ENCODE measurements at regions not wholly inside any gene's neighbourhood (a gene's known extent, or its start where the extent isn't known, plus 50 kb on each side); places are given as distances from the start of the nearest gene placed in this dataset.

DNA sequence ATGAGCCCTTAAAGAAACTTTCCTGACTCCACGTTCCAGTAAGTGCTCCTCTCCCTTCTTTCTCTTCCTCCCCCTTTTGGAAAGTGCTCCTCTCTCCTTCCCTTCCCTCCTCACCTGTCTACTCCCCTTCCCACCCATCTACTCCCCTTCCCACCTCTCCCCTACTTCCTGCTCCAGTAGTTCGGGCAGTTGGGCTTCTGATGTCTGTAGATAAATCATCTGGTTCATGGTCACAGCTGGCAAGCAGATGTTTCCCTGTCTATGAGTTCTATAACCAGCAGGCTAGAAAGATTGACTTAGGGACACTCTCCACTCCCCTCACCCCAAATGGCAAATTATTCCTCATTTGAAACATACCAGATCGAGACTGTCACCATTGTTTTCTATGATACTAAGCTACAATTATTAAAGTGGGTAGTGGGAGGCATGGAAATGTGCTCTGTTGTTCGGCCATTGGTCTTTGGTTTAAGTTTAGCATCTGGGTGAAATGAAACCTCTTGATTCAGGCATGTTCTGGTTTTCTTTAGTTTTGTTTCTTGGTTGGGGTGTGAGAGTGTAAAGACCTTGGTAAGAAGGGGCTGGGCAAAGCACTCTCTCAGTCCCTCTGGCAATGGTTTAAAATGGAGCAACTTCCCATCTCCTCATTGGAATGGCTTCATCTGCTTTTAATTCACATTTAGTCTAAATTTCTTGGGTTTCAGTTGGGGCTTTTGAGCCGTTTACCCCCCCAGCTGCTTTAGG, 413.2 kb upstream of the SPRED2 start:
- no peak for FAIRE-seq

DNA sequence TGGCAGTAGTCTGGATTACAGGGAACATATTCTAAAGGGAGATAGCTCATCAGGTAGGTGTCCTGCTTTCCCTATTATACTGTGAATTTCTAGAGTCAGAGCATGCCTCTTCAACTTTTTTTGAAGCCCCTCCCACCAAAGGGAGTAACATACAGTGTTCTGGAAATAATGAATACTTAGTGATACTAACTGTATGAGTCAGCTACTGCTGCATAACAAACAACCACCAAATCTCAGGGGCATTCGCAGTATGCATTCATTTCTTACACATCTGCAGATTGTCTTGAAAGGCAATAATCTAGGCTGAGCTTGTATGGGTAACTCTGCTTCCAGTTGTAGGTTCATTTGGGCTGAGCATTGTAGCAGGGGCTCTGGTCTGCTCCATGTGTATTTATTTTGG, 409.7 kb upstream of the SPRED2 start:
- no peak for DNase-seq (ENCODE audit: insufficient read length, low spot score)
- FAIRE-seq: no peak

More for the DNA sequence above, 413.2 kb upstream of the SPRED2 start:
- no peak for TF ChIP-seq POLR2A (IDR thresholded peaks at IDR 0.05; ENCODE audit: low read depth, low read length)
- DNase-seq (ENCODE audit: insufficient read length, low spot score): no peak

DNA sequence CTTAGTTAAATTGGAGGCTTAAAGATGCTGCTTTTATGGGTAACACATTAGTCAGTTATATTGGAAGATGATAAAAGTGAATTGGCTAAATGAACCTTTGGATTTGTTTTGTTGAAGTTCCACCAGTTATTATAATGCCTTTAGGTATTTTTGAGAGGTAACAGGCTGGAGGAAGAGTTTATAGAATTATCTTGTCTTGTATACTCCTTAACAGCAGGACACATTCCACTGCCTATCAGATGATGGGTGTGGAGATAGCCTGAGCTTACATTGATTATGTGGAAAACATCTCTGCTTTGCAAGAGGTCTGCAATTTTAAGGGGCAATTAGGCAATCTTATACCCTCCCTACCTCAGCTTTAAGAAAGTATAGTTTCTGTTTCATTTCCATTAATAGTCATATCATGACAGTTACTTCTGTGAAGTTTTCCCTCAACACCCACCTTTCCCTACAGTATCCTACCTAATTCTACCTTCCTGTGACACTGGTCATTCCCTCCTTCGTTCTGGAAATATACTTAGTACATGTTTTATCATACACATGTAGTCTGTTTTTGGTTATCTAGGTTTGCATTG, 403.7 kb upstream of the SPRED2 start:
- TF ChIP-seq POLR2A (IDR thresholded peaks at IDR 0.05; ENCODE audit: low read depth, low read length): no peak
- DNase-seq (ENCODE audit: insufficient read length, low spot score) (no peak), FAIRE-seq (no peak)

More for the DNA sequence above, 409.7 kb upstream of the SPRED2 start:
- no peak for TF ChIP-seq POLR2A (IDR thresholded peaks at IDR 0.05; ENCODE audit: low read depth, low read length)

- no peak for DNase-seq (ENCODE audit: insufficient read length, low spot score)
- no peak for FAIRE-seq
- no peak for TF ChIP-seq POLR2A (IDR thresholded peaks at IDR 0.05; ENCODE audit: low read depth, low read length)
Observed at GRCh38 chr2:65834771-65835475, 402.5 kb upstream of the SPRED2 start.

DNA sequence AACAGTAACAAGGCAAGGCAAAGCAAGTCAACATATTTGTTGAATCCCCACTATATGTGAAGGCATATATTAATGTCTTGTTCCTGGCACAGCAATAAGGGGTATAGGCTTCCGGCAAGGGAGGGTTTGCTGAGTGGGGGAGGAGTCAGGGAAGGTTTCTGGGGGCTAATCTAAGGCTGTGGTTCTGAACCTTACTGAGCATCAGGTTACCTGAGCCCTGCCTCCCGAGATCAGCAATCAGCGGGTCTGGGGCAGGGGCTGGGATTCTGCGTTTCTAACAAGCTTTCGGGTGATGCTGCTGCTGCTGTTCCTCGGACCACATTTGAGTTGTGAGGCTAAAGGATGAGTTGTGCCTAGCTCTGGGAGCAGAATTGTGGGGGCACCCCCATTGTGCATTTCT, 401.7 kb upstream of the SPRED2 start:
- FAIRE-seq (no peak), DNase-seq (ENCODE audit: insufficient read length, low spot score) (no peak)
- no peak for TF ChIP-seq POLR2A (IDR thresholded peaks at IDR 0.05; ENCODE audit: low read depth, low read length)

DNA sequence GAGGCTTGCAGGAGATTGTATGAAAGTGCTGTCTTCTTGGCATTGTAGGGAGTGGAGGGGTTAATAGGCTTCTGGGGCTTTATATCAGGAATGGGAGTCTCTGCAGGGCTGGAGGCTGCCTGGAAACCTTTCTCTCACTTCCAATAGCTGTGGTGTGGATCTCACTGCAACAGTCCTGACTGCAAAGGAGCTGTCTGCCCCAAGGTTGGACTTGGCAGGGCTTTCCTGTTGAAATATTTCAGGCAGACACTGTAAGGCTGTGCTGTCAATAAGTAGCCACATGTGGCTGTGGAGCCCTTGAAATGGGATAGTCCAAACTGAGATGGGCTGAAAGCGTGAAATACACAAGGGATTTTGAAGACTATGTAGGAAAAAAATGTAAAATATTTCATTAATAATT, 399.1 kb upstream of the SPRED2 start:
- DNase-seq (ENCODE audit: insufficient read length, low spot score) (no peak), FAIRE-seq (no peak)
- TF ChIP-seq POLR2A (IDR thresholded peaks at IDR 0.05; ENCODE audit: low read depth, low read length): no peak

GRCh38 chr2:65826567-65826966, 394.2 kb upstream of the SPRED2 start:
- no peak for FAIRE-seq
- no peak for TF ChIP-seq POLR2A (IDR thresholded peaks at IDR 0.05; ENCODE audit: low read depth, low read length)
- no peak for DNase-seq (ENCODE audit: insufficient read length, low spot score)

DNA sequence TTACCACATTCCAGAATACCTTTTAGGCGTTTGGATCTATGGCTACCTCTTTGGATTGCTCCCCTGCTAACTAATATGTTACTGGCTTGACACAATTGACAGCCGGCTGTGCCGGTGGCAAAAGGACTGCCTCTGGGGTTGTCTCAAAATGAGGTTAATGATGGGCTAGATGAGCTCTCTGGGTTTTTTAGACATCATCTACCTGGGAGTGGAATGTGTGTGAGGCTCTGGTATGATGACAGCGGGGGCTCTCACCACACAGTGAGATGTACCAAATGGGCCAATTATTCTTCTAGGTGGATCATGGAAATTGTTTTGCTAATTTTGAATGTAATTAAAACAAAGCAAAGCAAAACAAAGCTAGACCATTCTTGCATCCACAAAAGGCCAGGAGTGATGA, 391.1 kb upstream of the SPRED2 start:
- FAIRE-seq (no peak), DNase-seq (ENCODE audit: insufficient read length, low spot score) (no peak)
- TF ChIP-seq POLR2A (IDR thresholded peaks at IDR 0.05; ENCODE audit: low read depth, low read length): no peak

GRCh38 chr2:65820454-65820853, 388.1 kb upstream of the SPRED2 start:
- no peak for DNase-seq (ENCODE audit: insufficient read length, low spot score)
- no peak for TF ChIP-seq POLR2A (IDR thresholded peaks at IDR 0.05; ENCODE audit: low read depth, low read length)
- no peak for FAIRE-seq

DNA sequence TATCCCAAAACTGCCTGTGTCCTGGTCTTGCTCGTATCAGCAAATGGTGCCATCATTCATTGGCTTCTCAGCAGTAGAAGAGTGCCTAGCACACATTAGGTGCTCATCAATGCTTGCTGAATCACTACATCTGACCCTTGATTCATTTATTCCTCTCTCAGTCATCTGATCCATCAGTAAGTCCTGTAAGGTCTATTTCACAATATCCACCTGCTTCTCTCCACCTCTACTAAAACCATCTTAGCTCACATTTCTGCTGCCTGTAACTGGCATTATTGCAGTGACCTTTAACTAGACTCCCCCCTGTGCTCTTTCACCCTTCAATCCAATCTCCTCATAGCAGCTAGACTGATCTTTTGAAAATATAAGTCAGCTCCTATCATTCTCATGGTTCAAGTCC, 387.6 kb upstream of the SPRED2 start:
- no peak for TF ChIP-seq POLR2A (IDR thresholded peaks at IDR 0.05; ENCODE audit: low read depth, low read length)

DNA sequence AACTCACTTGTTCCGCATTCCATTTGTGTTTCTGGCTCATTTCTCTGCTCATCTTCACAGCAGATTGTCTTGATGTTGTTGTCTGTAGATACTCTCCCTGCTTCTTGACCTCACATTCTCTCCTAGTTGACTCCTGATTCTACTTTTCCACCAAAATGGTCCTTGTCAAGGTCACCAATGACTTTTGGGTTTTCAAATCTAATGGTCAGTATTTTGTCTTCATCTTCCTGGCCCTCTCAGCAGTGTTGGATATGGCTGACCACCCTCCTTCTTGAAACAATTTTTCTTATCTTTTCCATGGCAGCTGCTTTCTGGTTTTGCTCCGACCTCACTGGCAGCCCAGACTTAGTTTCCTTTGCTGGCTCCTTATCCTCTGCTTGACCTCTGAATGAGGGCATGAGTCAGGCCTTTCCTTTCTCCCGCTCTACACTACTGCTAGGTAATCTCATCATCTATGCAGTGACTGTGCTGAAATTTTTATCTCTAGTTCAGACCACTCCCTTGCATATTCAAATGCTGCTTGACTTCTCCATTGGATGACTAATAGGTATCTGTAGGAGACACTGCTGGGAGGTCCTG, 386.6 kb upstream of the SPRED2 start:
- no peak for FAIRE-seq
- DNase-seq (ENCODE audit: insufficient read length, low spot score): no peak

More for the DNA sequence above, 387.6 kb upstream of the SPRED2 start:
- DNase-seq (ENCODE audit: insufficient read length, low spot score) (no peak), FAIRE-seq (no peak)

DNA sequence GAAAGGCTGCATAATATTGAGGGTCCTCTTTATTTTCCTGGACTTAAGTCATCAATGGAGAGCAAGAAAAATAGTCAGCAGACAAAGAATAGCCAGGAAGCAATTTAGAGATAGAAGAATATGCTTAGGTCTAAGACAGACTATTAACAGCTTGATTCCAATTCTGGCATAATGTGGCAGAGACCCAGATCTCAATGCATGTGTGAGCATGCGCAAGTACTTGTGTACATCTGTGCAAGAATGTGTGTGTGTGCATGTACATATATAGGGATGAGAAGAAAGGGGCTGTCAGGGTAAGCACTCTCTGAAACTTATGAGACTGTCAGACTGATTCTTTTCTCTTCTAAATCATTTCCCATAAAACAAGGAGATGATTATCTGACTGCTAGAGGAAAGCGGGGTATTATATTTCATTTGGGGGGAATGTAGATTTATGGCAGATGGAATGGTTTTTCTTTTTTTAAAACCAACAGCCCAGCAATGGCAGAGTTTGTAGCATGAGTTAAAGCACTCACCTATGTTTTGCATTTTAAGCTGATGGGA, 381.3 kb upstream of the SPRED2 start:
- FAIRE-seq (no peak), DNase-seq (ENCODE audit: insufficient read length, low spot score) (no peak)
- no peak for TF ChIP-seq POLR2A (IDR thresholded peaks at IDR 0.05; ENCODE audit: low read depth, low read length)

More for the DNA sequence above, 386.6 kb upstream of the SPRED2 start:
- TF ChIP-seq POLR2A (IDR thresholded peaks at IDR 0.05; ENCODE audit: low read depth, low read length): no peak

DNA sequence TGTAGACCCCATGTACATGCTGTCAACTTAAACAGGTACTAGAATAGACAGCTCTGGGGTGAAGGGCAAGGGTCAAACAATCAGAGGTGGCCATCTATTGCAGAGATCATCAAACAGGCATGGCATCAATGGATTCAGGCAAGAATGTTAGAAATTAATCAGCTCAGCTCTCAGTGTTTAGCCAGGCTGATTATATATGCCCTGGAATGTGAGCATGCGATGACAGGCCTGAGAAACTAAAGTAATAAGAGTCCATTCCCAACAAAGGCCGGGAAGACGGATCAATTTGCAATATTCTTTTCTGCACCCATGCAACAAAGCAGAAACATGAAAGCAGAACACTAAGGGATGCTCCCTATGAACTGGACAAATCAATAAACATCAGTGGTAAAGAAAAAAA, 380.5 kb upstream of the SPRED2 start:
- FAIRE-seq (no peak), DNase-seq (ENCODE audit: insufficient read length, low spot score) (no peak)
- TF ChIP-seq POLR2A (IDR thresholded peaks at IDR 0.05; ENCODE audit: low read depth, low read length): no peak

DNA sequence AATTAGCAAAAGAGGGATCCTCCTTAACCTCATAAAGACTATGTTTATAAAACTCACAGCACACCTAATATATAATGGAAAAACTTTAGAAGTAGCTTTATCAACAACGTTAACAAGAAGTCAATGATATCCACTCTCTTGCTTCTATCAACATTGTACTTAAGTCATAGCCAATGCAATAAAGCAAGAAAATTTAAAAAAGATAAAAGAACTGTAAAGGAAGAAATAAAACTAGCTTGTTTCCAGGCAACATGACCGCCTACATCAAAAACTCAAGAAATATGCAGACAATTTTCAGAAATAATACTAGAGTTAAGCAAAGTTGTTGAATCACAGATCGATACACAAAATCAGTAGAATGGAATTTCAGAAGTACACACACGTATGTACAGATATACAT, 375.5 kb upstream of the SPRED2 start:
- DNase-seq (ENCODE audit: insufficient read length, low spot score): no peak
- FAIRE-seq: no peak
- TF ChIP-seq POLR2A (IDR thresholded peaks at IDR 0.05; ENCODE audit: low read depth, low read length): no peak
